HG03280 (cell line): ENCODE measurements at regions not wholly inside any gene's neighbourhood (a gene's known extent, or its start where the extent isn't known, plus 50 kb on each side); places are given as distances from the start of the nearest gene placed in this dataset.
"Not testable (repeated sequence)": the region's sequence is repeated elsewhere in the genome, so short reads cannot be mapped to it uniquely, and the experiment has no call there.

Experiments
- ATAC-seq: cut with Tn5 transposase; IDR thresholded peaks from one replicate; pipeline ENCODE4 v1.9.1; 2021; ENCODE audit warnings: mild to moderate bottlenecking, moderate library complexity; ENCODE audit not compliant: unreplicated experiment

- ATAC-seq, result no peak
Measured at GRCh38 chr5:17326600-17327037, 109.2 kb downstream of the BASP1 start.

GRCh38 chr5:17327048-17327625, 109.7 kb downstream of the BASP1 start:
- ATAC-seq, result no peak

GRCh38 chr5:17329571-17329970, 112.1 kb downstream of the BASP1 start:
- ATAC-seq, result no peak

GRCh38 chr5:17330386-17330785, 113.0 kb downstream of the BASP1 start:
- ATAC-seq, result no peak

GRCh38 chr5:17331651-17332050, 114.2 kb downstream of the BASP1 start:
- no peak for ATAC-seq

- ATAC-seq, result no peak
Measured at GRCh38 chr5:17333755-17334154, 116.3 kb downstream of the BASP1 start.

GRCh38 chr5:17336054-17336453, 118.6 kb downstream of the BASP1 start:
- no peak for ATAC-seq

GRCh38 chr5:17336723-17337122, 119.3 kb downstream of the BASP1 start:
- not testable (repeated sequence) for ATAC-seq

GRCh38 chr5:17339841-17340240, 122.4 kb downstream of the BASP1 start:
- no peak for ATAC-seq

GRCh38 chr5:17340379-17340778, 122.9 kb downstream of the BASP1 start:
- no peak for ATAC-seq

GRCh38 chr5:17340819-17341218, 123.4 kb downstream of the BASP1 start:
- no peak for ATAC-seq

GRCh38 chr5:17343675-17344074, 126.2 kb downstream of the BASP1 start:
- peak; percentile 80 for ATAC-seq

- ATAC-seq, result no peak
Measured at GRCh38 chr5:17346811-17347210, 129.4 kb downstream of the BASP1 start.

- ATAC-seq, result no peak
Measured at GRCh38 chr5:17352223-17352622, 134.8 kb downstream of the BASP1 start.

GRCh38 chr5:17354265-17354664, 136.8 kb downstream of the BASP1 start:
- no peak for ATAC-seq

GRCh38 chr5:17355586-17356346, 138.3 kb downstream of the BASP1 start:
- no peak for ATAC-seq

- no peak for ATAC-seq
Measured at GRCh38 chr5:17356551-17356950, 139.1 kb downstream of the BASP1 start.

- ATAC-seq, result no peak
Measured at GRCh38 chr5:17357504-17357903, 140.1 kb downstream of the BASP1 start.

- ATAC-seq, result no peak
Measured at GRCh38 chr5:17358031-17358430, 140.0 kb upstream of the TAF11L2 start.

GRCh38 chr5:17359451-17360011, 138.5 kb upstream of the TAF11L2 start:
- ATAC-seq, result no peak

- no peak for ATAC-seq
Measured at GRCh38 chr5:17360879-17361278, 137.2 kb upstream of the TAF11L2 start.

- ATAC-seq, result no peak
Measured at GRCh38 chr5:17361331-17361730, 136.7 kb upstream of the TAF11L2 start.
